OCI-LY1 (cell line): ENCODE measurements at regions not wholly inside any gene's neighbourhood (a gene's known extent, or its start where the extent isn't known, plus 50 kb on each side); places are given as distances from the start of the nearest gene placed in this dataset.

Experiments used
- H2AFZ ChIP-seq: fragments of 200-600 bp; sonication (generic), shearing (Covaris generic); 2 replicates; pipeline ENCODE4 v1.6.0; 2014; ENCODE audit warnings: antibody characterized with exemption, mild to moderate bottlenecking, low read length
- H3F3A ChIP-seq: fragments of 200-600 bp; sonication (generic), shearing (Covaris generic); 2 replicates; pipeline ENCODE4 v1.6.0; 2014; ENCODE audit warnings: mild to moderate bottlenecking, antibody characterized with exemption, low read length, moderate library complexity; ENCODE audit not compliant: insufficient read depth
- H3K27ac ChIP-seq: fragments of 200-600 bp; sonication (generic); 2 replicates; pipeline ENCODE4 v1.5.1; 2014; ENCODE audit warnings: low read length, mixed run types, mild to moderate bottlenecking, low read depth; ENCODE audit not compliant: poor library complexity, severe bottlenecking
- H3K27me3 ChIP-seq: fragments of 200-600 bp; sonication (generic); 2 replicates; pipeline ENCODE4 v1.6.0; 2014; ENCODE audit warnings: antibody characterized with exemption, mild to moderate bottlenecking, low read length, moderate library complexity; ENCODE audit not compliant: insufficient read depth
- H3K36me3 ChIP-seq: fragments of 200-600 bp; sonication (generic); 2 replicates; pipeline ENCODE4 v1.6.1; 2014; ENCODE audit warnings: mild to moderate bottlenecking, antibody characterized with exemption, low read length, moderate library complexity, mixed read lengths; ENCODE audit not compliant: insufficient read depth
- H3K4me1 ChIP-seq: fragments of 200-600 bp; sonication (generic); 2 replicates; pipeline ENCODE4 v1.5.1; 2014; ENCODE audit warnings: mild to moderate bottlenecking, low read length, moderate library complexity; ENCODE audit not compliant: insufficient read depth, severe bottlenecking
- H3K4me2 ChIP-seq: fragments of 200-600 bp; sonication (generic), shearing (Covaris generic); 2 replicates; pipeline ENCODE4 v1.6.1; 2014; ENCODE audit warnings: low read length
- H3K4me3 ChIP-seq: fragments of 200-600 bp; sonication (generic); 2 replicates; pipeline ENCODE4 v1.5.1; 2014; ENCODE audit warnings: low read length, low read depth, mild to moderate bottlenecking, mixed read lengths; ENCODE audit not compliant: poor library complexity, severe bottlenecking
- H3K79me2 ChIP-seq: fragments of 200-600 bp; shearing (Covaris generic); 2 replicates; pipeline ENCODE4 v1.6.1; 2016; ENCODE audit warnings: mixed run types, low read length, mixed read lengths; ENCODE audit not compliant: insufficient read depth
- H3K9ac ChIP-seq: fragments of 200-600 bp; sonication (generic), shearing (Covaris generic); 2 replicates; pipeline ENCODE4 v1.6.1; 2014; ENCODE audit warnings: mild to moderate bottlenecking, low read length, mixed read lengths
- H3K9me2 ChIP-seq: fragments of 200-600 bp; sonication (generic), shearing (Covaris generic); 2 replicates; pipeline ENCODE4 v1.6.1; 2014; ENCODE audit warnings: low read depth, mild to moderate bottlenecking, low read length, mixed read lengths
- H3K9me3 ChIP-seq: fragments of 200-600 bp; shearing (Covaris generic); 2 replicates; pipeline ENCODE4 v1.6.1; 2014; ENCODE audit warnings: low read length, mixed read lengths
- H4K20me1 ChIP-seq: fragments of 200-600 bp; sonication (generic), shearing (Covaris generic); 2 replicates; pipeline ENCODE4 v1.6.0; 2016; ENCODE audit warnings: mild to moderate bottlenecking, low read length; ENCODE audit not compliant: insufficient read depth
- CTCF ChIP-seq: fragments of 200-600 bp; sonication (generic), shearing (Covaris generic); IDR thresholded peaks from 2 replicates; pipeline ENCODE4 v1.5.1; 2017; ENCODE audit warnings: mild to moderate bottlenecking, antibody characterized with exemption, low read length, moderate library complexity, mixed read lengths
- EZH2 ChIP-seq: fragments of 200-600 bp; sonication (generic), shearing (Covaris generic); IDR thresholded peaks from 2 replicates; pipeline ENCODE4 v1.8.0; 2017; ENCODE audit warnings: borderline replicate concordance, mixed run types, mild to moderate bottlenecking, antibody characterized with exemption, low read length, moderate library complexity, mixed read lengths

- Histone ChIP-seq H3K4me2 (no peak overlapping the region), H3K27ac (no peak overlapping the region), H3K4me1 (no peaks in the 10 kb centered on the region), H3K27me3 (no peaks in the 10 kb centered on the region), H3F3A (no peaks in the 10 kb centered on the region), H3K36me3 (no peaks in the 10 kb centered on the region), H3K4me3 (no peak overlapping the region), H3K9me2 (no peaks in the 10 kb centered on the region), H2AFZ (no peak overlapping the region), H4K20me1 (no peaks in the 10 kb centered on the region), H3K79me2 (no peaks in the 10 kb centered on the region), H3K9ac (no peak overlapping the region), H3K9me3 (no peaks in the 10 kb centered on the region)
- TF ChIP-seq CTCF (no peak), EZH2 (no peak)
Observed at GRCh38 chr10:131833013-131833412, 67.8 kb upstream of the PPP2R2D start.

GRCh38 chr10:131833446-131834080 is 67.2 kb upstream of the PPP2R2D start:
- Histone ChIP-seq H3K4me3 (no peak overlapping the region), H3K36me3 (no peaks in the 10 kb centered on the region), H3K79me2 (no peaks in the 10 kb centered on the region), H3K4me1 (no peaks in the 10 kb centered on the region), H3K9me3 (no peaks in the 10 kb centered on the region), H3K27ac (no peak overlapping the region), H2AFZ (no peak overlapping the region), H3F3A (no peaks in the 10 kb centered on the region), H3K27me3 (no peaks in the 10 kb centered on the region), H4K20me1 (no peaks in the 10 kb centered on the region), H3K9me2 (no peaks in the 10 kb centered on the region), H3K4me2 (no peak overlapping the region), H3K9ac (no peak overlapping the region)
- TF ChIP-seq EZH2 (no peak), CTCF (no peak)

- Histone ChIP-seq H4K20me1 (no peaks in the 10 kb centered on the region), H3K9me3 (no peaks in the 10 kb centered on the region), H3K9ac (no peak overlapping the region), H3K27me3 (no peaks in the 10 kb centered on the region), H3K9me2 (no peaks in the 10 kb centered on the region), H3K79me2 (no peaks in the 10 kb centered on the region), H3K4me2 (no peak overlapping the region), H3K4me3 (no peak overlapping the region), H3K36me3 (no peaks in the 10 kb centered on the region), H3K27ac (no peak overlapping the region), H3F3A (no peaks in the 10 kb centered on the region), H3K4me1 (no peaks in the 10 kb centered on the region), H2AFZ (no peak overlapping the region)
- TF ChIP-seq EZH2 (no peak), CTCF (no peak)
Observed at GRCh38 chr10:131834152-131834810, 66.5 kb upstream of the PPP2R2D start.
